Neural cell (in vitro differentiated cells): ENCODE measurements at regions not wholly inside any gene's neighbourhood (a gene's known extent, or its start where the extent isn't known, plus 50 kb on each side); places are given as distances from the start of the nearest gene placed in this dataset.

Experiments used
- H2AFZ ChIP-seq: fragments of 200-600, 300-800 bp; sonication (generic), shearing (Covaris generic); 2 replicates; pipeline ENCODE4 v1.6.0; 2014; ENCODE audit warnings: low read depth, mild to moderate bottlenecking, antibody characterized with exemption, low read length, moderate library complexity
- H3F3A ChIP-seq: fragments of 200-600 bp; shearing (Covaris generic); 2 replicates; pipeline ENCODE4 v1.6.1; 2016; ENCODE audit warnings: mild to moderate bottlenecking, moderate library complexity, mixed read lengths, antibody characterized with exemption, low read length; ENCODE audit not compliant: insufficient read depth, poor library complexity, severe bottlenecking
- H3K27ac ChIP-seq: fragments of 200-600, 300-800 bp; sonication (generic), shearing (Covaris generic); 2 replicates; pipeline ENCODE4 v1.5.1; 2014; ENCODE audit warnings: mild to moderate bottlenecking, low read length, moderate library complexity
- H3K27me3 ChIP-seq: fragments of 300-800, 200-600 bp; sonication (generic), shearing (Covaris generic); 2 replicates; pipeline ENCODE4 v1.6.0; 2014; ENCODE audit warnings: mild to moderate bottlenecking, low read depth, low read length, moderate library complexity; ENCODE audit not compliant: insufficient read depth
- H3K36me3 ChIP-seq: fragments of 300-800, 200-600 bp; sonication (generic), shearing (Covaris generic); 2 replicates; pipeline ENCODE4 v1.5.1; 2014; ENCODE audit warnings: mild to moderate bottlenecking, antibody characterized with exemption, low read length, moderate library complexity; ENCODE audit not compliant: insufficient read depth
- H3K4me2 ChIP-seq: fragments of 300-800, 200-600 bp; sonication (generic), shearing (Covaris generic); 2 replicates; pipeline ENCODE4 v1.6.0; 2014; ENCODE audit warnings: mild to moderate bottlenecking, low read length
- H3K4me3 ChIP-seq: fragments of 300-800, 200-600 bp; sonication (generic), shearing (Covaris generic); 2 replicates; pipeline ENCODE4 v1.5.1; 2014; ENCODE audit warnings: mild to moderate bottlenecking, low read length, moderate library complexity
- H3K79me2 ChIP-seq: fragments of 200-600 bp; shearing (Covaris generic); replicated peaks from 2 replicates; pipeline ENCODE4 v1.6.0; 2014; ENCODE audit warnings: mild to moderate bottlenecking, low read length, moderate library complexity; ENCODE audit not compliant: insufficient read depth
- H3K9ac ChIP-seq: fragments of 300-800, 200-600 bp; sonication (generic), shearing (Covaris generic); 2 replicates; pipeline ENCODE4 v1.6.1; 2016; ENCODE audit warnings: mild to moderate bottlenecking, low read length, mixed read lengths
- H3K9me2 ChIP-seq: fragments of 200-600 bp; shearing (Covaris generic); 2 replicates; pipeline ENCODE4 v1.6.1; 2016; ENCODE audit warnings: mild to moderate bottlenecking, low read length, mixed read lengths; ENCODE audit not compliant: insufficient read depth
- H3K9me3 ChIP-seq: fragments of 200-600, 300-800 bp; sonication (generic), shearing (Covaris generic); 2 replicates; pipeline ENCODE4 v1.6.1; 2016; ENCODE audit warnings: mild to moderate bottlenecking, mixed run types, low read length, moderate library complexity, mixed read lengths
- H4K20me1 ChIP-seq: fragments of 200-600 bp; shearing (Covaris generic); 2 replicates; pipeline ENCODE4 v1.6.1; 2016; ENCODE audit warnings: mild to moderate bottlenecking, mixed run types; ENCODE audit not compliant: insufficient read depth
- EP300 ChIP-seq: fragments of 450-650 bp; conservative IDR thresholded peaks from 2 replicates; pipeline ENCODE4 v1.6.1; 2014; ENCODE audit warnings: antibody characterized with exemption, mild to moderate bottlenecking, moderate library complexity; ENCODE audit not compliant: poor library complexity, severe bottlenecking
- EZH2 ChIP-seq: fragments of 200-600, 300-800 bp; shearing (Covaris generic), sonication (generic); IDR thresholded peaks from 2 replicates; pipeline ENCODE4 v1.6.1; 2014; ENCODE audit warnings: antibody characterized with exemption, low read length, borderline replicate concordance, mild to moderate bottlenecking; ENCODE audit not compliant: insufficient read depth, poor library complexity, severe bottlenecking
- MXI1 ChIP-seq: fragments of 450-650 bp; conservative IDR thresholded peaks from 2 replicates; pipeline ENCODE4 v1.6.1; 2014; ENCODE audit warnings: antibody characterized with exemption, mild to moderate bottlenecking; ENCODE audit not compliant: poor library complexity, severe bottlenecking
- POLR2AphosphoS5 ChIP-seq: IDR thresholded peaks from 2 replicates; pipeline ENCODE4 v1.6.1; 2012
- RAD21 ChIP-seq: fragments of 450-650 bp; conservative IDR thresholded peaks from 2 replicates; pipeline ENCODE4 v1.6.1; 2014; ENCODE audit warnings: antibody characterized with exemption, mild to moderate bottlenecking, moderate library complexity
- SMC3 ChIP-seq: fragments of 450-650 bp; conservative IDR thresholded peaks from 2 replicates; pipeline ENCODE4 v1.6.1; 2014; ENCODE audit warnings: antibody characterized with exemption, mild to moderate bottlenecking, moderate library complexity; ENCODE audit not compliant: poor library complexity
- TAF1 ChIP-seq: IDR thresholded peaks from 2 replicates; pipeline ENCODE4 v1.6.1; 2012; ENCODE audit warnings: low read depth
- TF ChIP-seq, protein P1 (sequence below): fragments of 450-650 bp; IDR thresholded peaks from 2 replicates; pipeline ENCODE4 v1.5.1; 2014; ENCODE audit warnings: antibody characterized with exemption, mild to moderate bottlenecking, moderate library complexity; ENCODE audit not compliant: poor library complexity, severe bottlenecking
- TF ChIP-seq, protein P2 (sequence below): IDR thresholded peaks from 2 replicates; pipeline ENCODE4 v1.6.1; 2012; ENCODE audit warnings: borderline replicate concordance

DNA sequence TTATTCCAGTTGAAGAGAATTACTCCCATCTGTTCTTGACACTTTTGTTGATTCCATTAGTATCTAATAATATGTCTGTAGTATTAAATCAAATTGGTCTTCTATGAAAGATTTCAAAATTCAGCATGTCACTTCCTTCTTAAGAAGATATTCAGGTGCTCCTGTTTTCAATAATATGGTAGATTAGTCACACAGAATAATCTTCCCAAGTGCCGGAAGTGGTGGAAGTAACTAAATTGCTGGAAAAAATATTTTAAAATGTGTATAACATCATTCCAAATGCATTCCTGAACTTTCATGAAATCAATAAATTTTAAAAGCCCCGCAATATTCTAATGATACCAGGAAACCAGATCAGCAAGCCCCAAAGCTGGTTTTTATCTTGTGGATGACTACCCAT lies 281.3 kb downstream of the EPM2A start:
- Histone ChIP-seq H3K4me2 (no peak overlapping the region), H4K20me1 (no peaks in the 10 kb centered on the region), H3F3A (no peaks in the 10 kb centered on the region), H2AFZ (no peak overlapping the region), H3K9ac (no peak overlapping the region), H3K36me3 (no peaks in the 10 kb centered on the region), H3K9me2 (no peaks in the 10 kb centered on the region), H3K4me3 (no peak overlapping the region), H3K9me3 (no peaks in the 10 kb centered on the region), H3K27me3 (no peaks in the 10 kb centered on the region), H3K27ac (no peak overlapping the region), H3K79me2 (no peaks in the 10 kb centered on the region)
- TF ChIP-seq RAD21 (no peak), TAF1 (no peak), SMC3 (no peak), EZH2 (no peak), POLR2AphosphoS5 (no peak), EP300 (no peak), MXI1 (no peak)
- TF ChIP-seq, protein P1, sequence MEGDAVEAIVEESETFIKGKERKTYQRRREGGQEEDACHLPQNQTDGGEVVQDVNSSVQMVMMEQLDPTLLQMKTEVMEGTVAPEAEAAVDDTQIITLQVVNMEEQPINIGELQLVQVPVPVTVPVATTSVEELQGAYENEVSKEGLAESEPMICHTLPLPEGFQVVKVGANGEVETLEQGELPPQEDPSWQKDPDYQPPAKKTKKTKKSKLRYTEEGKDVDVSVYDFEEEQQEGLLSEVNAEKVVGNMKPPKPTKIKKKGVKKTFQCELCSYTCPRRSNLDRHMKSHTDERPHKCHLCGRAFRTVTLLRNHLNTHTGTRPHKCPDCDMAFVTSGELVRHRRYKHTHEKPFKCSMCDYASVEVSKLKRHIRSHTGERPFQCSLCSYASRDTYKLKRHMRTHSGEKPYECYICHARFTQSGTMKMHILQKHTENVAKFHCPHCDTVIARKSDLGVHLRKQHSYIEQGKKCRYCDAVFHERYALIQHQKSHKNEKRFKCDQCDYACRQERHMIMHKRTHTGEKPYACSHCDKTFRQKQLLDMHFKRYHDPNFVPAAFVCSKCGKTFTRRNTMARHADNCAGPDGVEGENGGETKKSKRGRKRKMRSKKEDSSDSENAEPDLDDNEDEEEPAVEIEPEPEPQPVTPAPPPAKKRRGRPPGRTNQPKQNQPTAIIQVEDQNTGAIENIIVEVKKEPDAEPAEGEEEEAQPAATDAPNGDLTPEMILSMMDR: no peak
- TF ChIP-seq, protein P2, sequence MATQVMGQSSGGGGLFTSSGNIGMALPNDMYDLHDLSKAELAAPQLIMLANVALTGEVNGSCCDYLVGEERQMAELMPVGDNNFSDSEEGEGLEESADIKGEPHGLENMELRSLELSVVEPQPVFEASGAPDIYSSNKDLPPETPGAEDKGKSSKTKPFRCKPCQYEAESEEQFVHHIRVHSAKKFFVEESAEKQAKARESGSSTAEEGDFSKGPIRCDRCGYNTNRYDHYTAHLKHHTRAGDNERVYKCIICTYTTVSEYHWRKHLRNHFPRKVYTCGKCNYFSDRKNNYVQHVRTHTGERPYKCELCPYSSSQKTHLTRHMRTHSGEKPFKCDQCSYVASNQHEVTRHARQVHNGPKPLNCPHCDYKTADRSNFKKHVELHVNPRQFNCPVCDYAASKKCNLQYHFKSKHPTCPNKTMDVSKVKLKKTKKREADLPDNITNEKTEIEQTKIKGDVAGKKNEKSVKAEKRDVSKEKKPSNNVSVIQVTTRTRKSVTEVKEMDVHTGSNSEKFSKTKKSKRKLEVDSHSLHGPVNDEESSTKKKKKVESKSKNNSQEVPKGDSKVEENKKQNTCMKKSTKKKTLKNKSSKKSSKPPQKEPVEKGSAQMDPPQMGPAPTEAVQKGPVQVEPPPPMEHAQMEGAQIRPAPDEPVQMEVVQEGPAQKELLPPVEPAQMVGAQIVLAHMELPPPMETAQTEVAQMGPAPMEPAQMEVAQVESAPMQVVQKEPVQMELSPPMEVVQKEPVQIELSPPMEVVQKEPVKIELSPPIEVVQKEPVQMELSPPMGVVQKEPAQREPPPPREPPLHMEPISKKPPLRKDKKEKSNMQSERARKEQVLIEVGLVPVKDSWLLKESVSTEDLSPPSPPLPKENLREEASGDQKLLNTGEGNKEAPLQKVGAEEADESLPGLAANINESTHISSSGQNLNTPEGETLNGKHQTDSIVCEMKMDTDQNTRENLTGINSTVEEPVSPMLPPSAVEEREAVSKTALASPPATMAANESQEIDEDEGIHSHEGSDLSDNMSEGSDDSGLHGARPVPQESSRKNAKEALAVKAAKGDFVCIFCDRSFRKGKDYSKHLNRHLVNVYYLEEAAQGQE: no peak

DNA sequence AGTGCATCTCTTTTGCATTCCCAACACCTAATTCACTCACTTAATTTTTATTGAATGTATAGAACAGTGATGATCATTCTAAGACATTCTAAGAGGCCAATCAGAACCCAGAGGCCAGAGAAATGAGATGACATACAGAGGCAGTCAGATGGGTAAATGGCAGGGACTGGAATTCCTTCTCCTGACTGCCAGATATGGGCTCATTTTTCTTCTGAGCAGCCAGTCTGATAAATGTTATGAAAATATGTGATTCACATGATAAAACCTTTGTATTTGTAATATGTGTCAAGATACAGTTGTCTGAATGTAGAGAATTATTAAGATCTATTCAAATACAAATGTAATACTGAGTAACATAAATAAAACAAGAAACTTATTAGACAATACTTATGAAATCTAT lies 277.8 kb downstream of the EPM2A start:
- Histone ChIP-seq H3K9me3 (no peaks in the 10 kb centered on the region), H3K79me2 (no peaks in the 10 kb centered on the region), H3K4me3 (no peak overlapping the region), H4K20me1 (no peaks in the 10 kb centered on the region), H3K27ac (no peak overlapping the region), H3K9me2 (no peaks in the 10 kb centered on the region), H3F3A (no peaks in the 10 kb centered on the region), H3K9ac (no peak overlapping the region), H3K4me2 (no peak overlapping the region), H3K36me3 (no peaks in the 10 kb centered on the region), H2AFZ (no peak overlapping the region), H3K27me3 (no peaks in the 10 kb centered on the region)
- TF ChIP-seq RAD21 (no peak), POLR2AphosphoS5 (no peak), TAF1 (no peak), EP300 (no peak), MXI1 (no peak), EZH2 (no peak)

DNA sequence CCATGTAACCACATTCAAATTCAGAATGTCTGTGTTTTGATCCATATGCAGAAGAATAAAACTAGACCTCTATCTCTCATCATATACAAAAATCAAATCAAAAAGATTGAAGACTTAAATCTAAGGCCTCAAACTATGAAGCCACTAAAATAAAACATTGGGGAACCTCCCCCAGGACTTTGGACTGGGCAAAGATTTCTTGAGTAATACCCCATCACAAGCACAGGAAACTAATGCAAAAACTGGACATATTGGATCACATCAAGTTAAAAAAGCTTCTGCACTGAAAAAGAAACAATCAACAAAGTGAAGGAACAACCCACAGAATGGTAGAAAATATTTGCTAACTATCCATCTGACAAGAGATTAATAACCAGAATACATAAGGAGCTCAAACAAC lies 266.8 kb downstream of the EPM2A start:
- no peaks in the 10 kb centered on the region for H3K9me2 ChIP-seq
- no peak for TF ChIP-seq EP300
- TF ChIP-seq EZH2: no peak
- no peak for TF ChIP-seq MXI1
- TF ChIP-seq RAD21: no peak
- TF ChIP-seq, protein P1: no peak
- no peak for TF ChIP-seq SMC3
- TF ChIP-seq, protein P2: no peak
- no peak for TF ChIP-seq POLR2AphosphoS5
- TF ChIP-seq TAF1: no peak
- H3K27me3 ChIP-seq: no peaks in the 10 kb centered on the region
- H3K36me3 ChIP-seq: no peaks in the 10 kb centered on the region
- peaks cover 6% of the 10 kb centered on the region for H3K9me3 ChIP-seq
- no peaks in the 10 kb centered on the region for H3F3A ChIP-seq
- no peak overlapping the region for H3K4me3 ChIP-seq
- H3K9ac ChIP-seq: no peak overlapping the region
- no peak overlapping the region for H3K4me2 ChIP-seq
- no peaks in the 10 kb centered on the region for H3K79me2 ChIP-seq
- H2AFZ ChIP-seq: no peak overlapping the region
- H3K27ac ChIP-seq: no peak overlapping the region
- no peaks in the 10 kb centered on the region for H4K20me1 ChIP-seq
